ENCODE measurements at regions not wholly inside any gene's neighbourhood (a gene's known extent, or its start where the extent isn't known, plus 50 kb on each side); places are given as distances from the start of the nearest gene placed in this dataset.
A peak's percentile ranks its signal among the peaks of the same experiment; 100 is the strongest.

GRCh38 chr1:229139331-229140118, 131.4 kb upstream of the RAB4A start:
- DNase-seq (ENCODE audit: low spot score), result no peak
- no peak overlapping the region for H3K27ac ChIP-seq
- 85% methylated on average over 12 of the region's 12 CpGs for WGBS (ENCODE audit: low lambda C conversion rate, missing lambda C conversion rate)

GRCh38 chr1:229140119-229140396, 130.9 kb upstream of the RAB4A start:
- 95% methylated on average over 1 of the region's 1 CpG for WGBS (ENCODE audit: low lambda C conversion rate, missing lambda C conversion rate)
- Histone ChIP-seq H3K9me3 (ENCODE audit: low read depth) (no peaks in the 10 kb centered on the region), H3K27ac (no peak overlapping the region), H4K20me1 (ENCODE audit: insufficient read depth, poor library complexity, severe bottlenecking) (no peaks in the 10 kb centered on the region), H3K9me2 (replicated peaks; ENCODE audit: insufficient read depth) (no peaks in the 10 kb centered on the region), H2AFZ (no peak overlapping the region), H3K4me3 (no peak overlapping the region), H3K4me1 (ENCODE audit: insufficient read depth) (peaks cover 13% of the 10 kb centered on the region), H3K4me2 (no peak overlapping the region), H3K27me3 (no peaks in the 10 kb centered on the region), H3K79me2 (no peaks in the 10 kb centered on the region), H3K36me3 (replicated peaks; ENCODE audit: insufficient read depth, low read depth) (no peaks in the 10 kb centered on the region)
- TF ChIP-seq EZH2phosphoT487 (IDR thresholded peaks at IDR 0.05; ENCODE audit: low read depth, severe bottlenecking, unreplicated experiment) (no peak), EZH2 (IDR thresholded peaks at IDR 0.05; ENCODE audit: borderline replicate concordance) (no peak), CTCF (IDR thresholded peaks at IDR 0.05; ENCODE audit: poor library complexity) (no peak)
- DNase-seq (ENCODE audit: low spot score), result no peak

More at GRCh38 chr1:229139331-229140118, 131.4 kb upstream of the RAB4A start:
- TF ChIP-seq EZH2phosphoT487 (IDR thresholded peaks at IDR 0.05; ENCODE audit: low read depth, severe bottlenecking, unreplicated experiment), result no peak
- no peak for TF ChIP-seq EZH2 (IDR thresholded peaks at IDR 0.05; ENCODE audit: borderline replicate concordance)
- no peak for TF ChIP-seq CTCF (IDR thresholded peaks at IDR 0.05; ENCODE audit: poor library complexity)
- Histone ChIP-seq H3K79me2 (no peaks in the 10 kb centered on the region), H3K4me1 (ENCODE audit: insufficient read depth) (peaks cover 13% of the 10 kb centered on the region), H4K20me1 (ENCODE audit: insufficient read depth, poor library complexity, severe bottlenecking) (no peaks in the 10 kb centered on the region), H3K27me3 (no peaks in the 10 kb centered on the region), H3K9me2 (replicated peaks; ENCODE audit: insufficient read depth) (no peaks in the 10 kb centered on the region), H3K4me2 (no peak overlapping the region), H2AFZ (no peak overlapping the region), H3K4me3 (no peak overlapping the region), H3K9me3 (ENCODE audit: low read depth) (no peaks in the 10 kb centered on the region), H3K36me3 (replicated peaks; ENCODE audit: insufficient read depth, low read depth) (no peaks in the 10 kb centered on the region)

DNA sequence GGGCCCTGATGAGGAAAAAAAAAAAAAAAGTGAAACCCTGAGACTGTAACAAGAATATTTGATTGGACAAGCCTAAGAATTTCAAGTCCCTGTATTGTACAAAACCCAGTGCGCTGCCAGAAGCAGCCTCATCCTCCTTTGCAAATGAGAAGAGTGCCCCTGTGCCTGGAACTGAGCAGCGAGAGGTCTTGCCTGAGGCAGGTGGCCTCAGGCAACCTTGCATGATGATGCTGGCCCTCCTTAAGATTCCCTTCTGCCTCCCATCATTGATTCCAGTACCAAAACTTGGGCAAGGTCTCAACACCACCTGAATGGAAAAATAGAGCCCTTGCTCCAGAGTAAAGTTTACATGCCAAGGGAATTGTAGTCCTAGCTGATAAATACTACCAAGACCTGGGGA, 129.6 kb upstream of the RAB4A start:
- Histone ChIP-seq H3K27ac (peak overlapping the region; percentile 60), H3K27me3 (no peaks in the 10 kb centered on the region), H2AFZ (no peak overlapping the region), H3K36me3 (replicated peaks; ENCODE audit: insufficient read depth, low read depth) (no peaks in the 10 kb centered on the region), H3K4me2 (no peak overlapping the region), H4K20me1 (ENCODE audit: insufficient read depth, poor library complexity, severe bottlenecking) (no peaks in the 10 kb centered on the region), H3K9me3 (ENCODE audit: low read depth) (no peaks in the 10 kb centered on the region), H3K4me1 (ENCODE audit: insufficient read depth) (peaks cover 13% of the 10 kb centered on the region), H3K4me3 (no peak overlapping the region), H3K9me2 (replicated peaks; ENCODE audit: insufficient read depth) (no peaks in the 10 kb centered on the region), H3K79me2 (no peaks in the 10 kb centered on the region)
- TF ChIP-seq CTCF (IDR thresholded peaks at IDR 0.05; ENCODE audit: poor library complexity) (no peak), EZH2phosphoT487 (IDR thresholded peaks at IDR 0.05; ENCODE audit: low read depth, severe bottlenecking, unreplicated experiment) (no peak), EZH2 (IDR thresholded peaks at IDR 0.05; ENCODE audit: borderline replicate concordance) (no peak)
- no peak for DNase-seq (ENCODE audit: low spot score)
- 95% methylated on average over 2 of the region's 2 CpGs for WGBS (ENCODE audit: low lambda C conversion rate, missing lambda C conversion rate)

All from hepatocyte (in vitro differentiated cells).